ENCODE measurements at regions not wholly inside any gene's neighbourhood (a gene's known extent, or its start where the extent isn't known, plus 50 kb on each side); places are given as distances from the start of the nearest gene placed in this dataset.

GRCh38 chrX:128931071-128931470 is 592.2 kb downstream of the SMARCA1 start:
- Histone ChIP-seq H3K27ac (ENCODE audit: low read depth, low read length) (no peak overlapping the region), H2AFZ (ENCODE audit: low read depth, low read length, severe bottlenecking) (no peak overlapping the region), H3K79me2 (ENCODE audit: insufficient read depth, low read length) (no peaks in the 10 kb centered on the region), H3K9ac (ENCODE audit: low read length) (no peak overlapping the region), H3K9me2 (replicated peaks; ENCODE audit: insufficient read depth, low read length) (no peaks in the 10 kb centered on the region), H3K36me3 (ENCODE audit: low read length) (no peaks in the 10 kb centered on the region), H3K9me3 (ENCODE audit: insufficient read depth, low read length) (no peaks in the 10 kb centered on the region), H3F3A (ENCODE audit: insufficient read depth) (no peaks in the 10 kb centered on the region), H4K20me1 (ENCODE audit: low read depth, low read length) (no peaks in the 10 kb centered on the region), H3K4me3 (ENCODE audit: insufficient read depth, low read length, poor library complexity, severe bottlenecking) (no peak overlapping the region), H3K4me2 (ENCODE audit: low read depth, low read length, poor library complexity, severe bottlenecking) (no peak overlapping the region), H3K27me3 (ENCODE audit: low read length) (no peaks in the 10 kb centered on the region)
- TF ChIP-seq EZH2phosphoT487 (conservative IDR thresholded peaks at IDR 0.05; ENCODE audit: low read length) = no peak

GRCh38 chrX:128929271-128930057 is 593.8 kb downstream of the SMARCA1 start:
- H3K27me3 ChIP-seq (ENCODE audit: low read length) = no peaks in the 10 kb centered on the region

DNA sequence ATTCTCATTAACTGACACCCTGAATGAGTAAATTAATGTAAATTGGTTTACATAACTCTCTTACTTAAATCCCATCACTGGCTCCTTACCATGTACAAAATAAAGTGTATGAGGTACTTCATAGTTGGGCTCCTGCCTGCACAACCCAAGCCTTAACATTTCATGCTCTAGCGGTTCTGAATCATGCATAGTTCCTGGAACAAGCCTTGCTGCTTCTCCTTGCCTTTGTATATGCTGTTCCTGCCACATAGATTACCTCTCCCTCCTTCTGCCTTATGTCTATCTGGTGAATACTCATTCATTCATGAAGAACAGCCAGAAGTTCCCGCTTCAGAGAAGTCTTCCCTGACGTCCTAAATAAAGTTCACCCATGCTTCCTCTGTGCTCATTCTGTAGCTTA is 594.7 kb downstream of the SMARCA1 start:
- Histone ChIP-seq H3K27ac (ENCODE audit: low read depth, low read length) (no peak overlapping the region), H3K36me3 (ENCODE audit: low read length) (no peaks in the 10 kb centered on the region), H3K9me2 (replicated peaks; ENCODE audit: insufficient read depth, low read length) (no peaks in the 10 kb centered on the region), H3K9ac (ENCODE audit: low read length) (no peak overlapping the region), H4K20me1 (ENCODE audit: low read depth, low read length) (no peaks in the 10 kb centered on the region), H3F3A (ENCODE audit: insufficient read depth) (no peaks in the 10 kb centered on the region), H3K4me3 (ENCODE audit: insufficient read depth, low read length, poor library complexity, severe bottlenecking) (no peak overlapping the region), H2AFZ (ENCODE audit: low read depth, low read length, severe bottlenecking) (no peak overlapping the region), H3K9me3 (ENCODE audit: insufficient read depth, low read length) (no peaks in the 10 kb centered on the region), H3K27me3 (ENCODE audit: low read length) (no peaks in the 10 kb centered on the region), H3K4me2 (ENCODE audit: low read depth, low read length, poor library complexity, severe bottlenecking) (no peak overlapping the region), H3K79me2 (ENCODE audit: insufficient read depth, low read length) (no peaks in the 10 kb centered on the region)
- no peak for TF ChIP-seq EZH2phosphoT487 (conservative IDR thresholded peaks at IDR 0.05; ENCODE audit: low read length)
- TF ChIP-seq, protein P1, sequence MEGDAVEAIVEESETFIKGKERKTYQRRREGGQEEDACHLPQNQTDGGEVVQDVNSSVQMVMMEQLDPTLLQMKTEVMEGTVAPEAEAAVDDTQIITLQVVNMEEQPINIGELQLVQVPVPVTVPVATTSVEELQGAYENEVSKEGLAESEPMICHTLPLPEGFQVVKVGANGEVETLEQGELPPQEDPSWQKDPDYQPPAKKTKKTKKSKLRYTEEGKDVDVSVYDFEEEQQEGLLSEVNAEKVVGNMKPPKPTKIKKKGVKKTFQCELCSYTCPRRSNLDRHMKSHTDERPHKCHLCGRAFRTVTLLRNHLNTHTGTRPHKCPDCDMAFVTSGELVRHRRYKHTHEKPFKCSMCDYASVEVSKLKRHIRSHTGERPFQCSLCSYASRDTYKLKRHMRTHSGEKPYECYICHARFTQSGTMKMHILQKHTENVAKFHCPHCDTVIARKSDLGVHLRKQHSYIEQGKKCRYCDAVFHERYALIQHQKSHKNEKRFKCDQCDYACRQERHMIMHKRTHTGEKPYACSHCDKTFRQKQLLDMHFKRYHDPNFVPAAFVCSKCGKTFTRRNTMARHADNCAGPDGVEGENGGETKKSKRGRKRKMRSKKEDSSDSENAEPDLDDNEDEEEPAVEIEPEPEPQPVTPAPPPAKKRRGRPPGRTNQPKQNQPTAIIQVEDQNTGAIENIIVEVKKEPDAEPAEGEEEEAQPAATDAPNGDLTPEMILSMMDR (IDR thresholded peaks at IDR 0.05; ENCODE audit: insufficient read depth, low read length, poor library complexity, severe bottlenecking) = no peak

More at GRCh38 chrX:128929271-128930057, 593.8 kb downstream of the SMARCA1 start:
- Histone ChIP-seq H4K20me1 (ENCODE audit: low read depth, low read length) (no peaks in the 10 kb centered on the region), H3K27ac (ENCODE audit: low read depth, low read length) (no peak overlapping the region), H3K36me3 (ENCODE audit: low read length) (no peaks in the 10 kb centered on the region), H3K79me2 (ENCODE audit: insufficient read depth, low read length) (no peaks in the 10 kb centered on the region), H3K9me2 (replicated peaks; ENCODE audit: insufficient read depth, low read length) (no peaks in the 10 kb centered on the region), H3K4me3 (ENCODE audit: insufficient read depth, low read length, poor library complexity, severe bottlenecking) (no peak overlapping the region), H3K4me2 (ENCODE audit: low read depth, low read length, poor library complexity, severe bottlenecking) (no peak overlapping the region), H3K9me3 (ENCODE audit: insufficient read depth, low read length) (no peaks in the 10 kb centered on the region), H2AFZ (ENCODE audit: low read depth, low read length, severe bottlenecking) (no peak overlapping the region), H3K9ac (ENCODE audit: low read length) (no peak overlapping the region), H3F3A (ENCODE audit: insufficient read depth) (no peaks in the 10 kb centered on the region)
- TF ChIP-seq EZH2phosphoT487 (conservative IDR thresholded peaks at IDR 0.05; ENCODE audit: low read length) = no peak
- TF ChIP-seq, protein P1 (IDR thresholded peaks at IDR 0.05; ENCODE audit: insufficient read depth, low read length, poor library complexity, severe bottlenecking) = no peak

- Histone ChIP-seq H3F3A (ENCODE audit: insufficient read depth) (no peaks in the 10 kb centered on the region), H3K9me3 (ENCODE audit: insufficient read depth, low read length) (no peaks in the 10 kb centered on the region), H3K27me3 (ENCODE audit: low read length) (no peaks in the 10 kb centered on the region), H3K9me2 (replicated peaks; ENCODE audit: insufficient read depth, low read length) (no peaks in the 10 kb centered on the region), H2AFZ (ENCODE audit: low read depth, low read length, severe bottlenecking) (no peak overlapping the region), H3K4me3 (ENCODE audit: insufficient read depth, low read length, poor library complexity, severe bottlenecking) (no peak overlapping the region), H3K79me2 (ENCODE audit: insufficient read depth, low read length) (no peaks in the 10 kb centered on the region), H3K27ac (ENCODE audit: low read depth, low read length) (no peak overlapping the region), H3K9ac (ENCODE audit: low read length) (no peak overlapping the region), H3K36me3 (ENCODE audit: low read length) (no peaks in the 10 kb centered on the region), H4K20me1 (ENCODE audit: low read depth, low read length) (no peaks in the 10 kb centered on the region), H3K4me2 (ENCODE audit: low read depth, low read length, poor library complexity, severe bottlenecking) (no peak overlapping the region)
- no peak for TF ChIP-seq EZH2phosphoT487 (conservative IDR thresholded peaks at IDR 0.05; ENCODE audit: low read length)
- TF ChIP-seq, protein P1 (IDR thresholded peaks at IDR 0.05; ENCODE audit: insufficient read depth, low read length, poor library complexity, severe bottlenecking) = no peak
Measured at GRCh38 chrX:128927363-128927762, 595.9 kb downstream of the SMARCA1 start.

Measured in SU-DHL-6 (cell line).